ENCODE measurements at regions not wholly inside any gene's neighbourhood (a gene's known extent, or its start where the extent isn't known, plus 50 kb on each side); places are given as distances from the start of the nearest gene placed in this dataset.

- peak in 1 of 5 donors; percentile 30 for DNase-seq
- H3K4me3 ChIP-seq: no peak overlapping the region
- no peak for TF ChIP-seq CTCF (IDR thresholded peaks at IDR 0.05)
- no peak for TF ChIP-seq EP300 (IDR thresholded peaks at IDR 0.05)
- no peak for TF ChIP-seq POLR2A (IDR thresholded peaks at IDR 0.05)
- WGBS, 3 donors: 16 to 32% (median 21%) methylated on average over 4 of the region's 4 CpGs
- H3K27ac ChIP-seq: no peak overlapping the region
- H3K4me1 ChIP-seq (ENCODE audit: insufficient read depth): no peaks in the 10 kb centered on the region
- no peaks in the 10 kb centered on the region for H3K36me3 ChIP-seq
- no peaks in the 10 kb centered on the region for H3K9me3 ChIP-seq
- intact Hi-C loops (cut with DNase I): no loop called here
- H3K27me3 ChIP-seq: no peaks in the 10 kb centered on the region
These were observed 255.9 kb downstream of the TXNL1 start for GRCh38 chr18:56382541-56382940.

DNA sequence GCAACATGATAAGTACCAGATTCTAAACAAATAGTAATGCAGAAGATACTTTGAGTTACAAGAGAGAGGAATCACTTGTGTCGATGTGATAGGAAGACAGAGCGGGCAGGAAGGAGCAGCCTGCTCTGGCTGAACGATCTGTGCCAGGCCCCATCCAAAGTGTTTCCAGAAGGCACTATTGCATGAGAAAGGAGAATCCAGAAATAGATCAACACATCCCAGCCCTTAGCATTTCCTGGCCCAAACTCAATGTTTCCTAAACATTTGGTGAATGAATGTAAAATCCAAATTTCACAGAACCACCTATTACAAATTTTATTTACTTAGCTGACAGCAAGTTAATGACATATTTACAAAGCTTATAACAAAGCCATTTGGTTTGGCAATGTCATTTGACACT lies 257.2 kb downstream of the TXNL1 start:
- intact Hi-C loops (cut with DNase I): no loop called here
- H3K9me3 ChIP-seq: no peaks in the 10 kb centered on the region
- H3K4me1 ChIP-seq (ENCODE audit: insufficient read depth): peaks cover 1% of the 10 kb centered on the region
- WGBS, 3 donors: 84 to 89% (median 86%) methylated on average over 3 of the region's 3 CpGs
- no peaks in the 10 kb centered on the region for H3K27me3 ChIP-seq
- no peak for DNase-seq
- no peak overlapping the region for H3K4me3 ChIP-seq
- H3K27ac ChIP-seq: no peak overlapping the region
- TF ChIP-seq EP300 (IDR thresholded peaks at IDR 0.05) (no peak), POLR2A (IDR thresholded peaks at IDR 0.05) (no peak), CTCF (IDR thresholded peaks at IDR 0.05) (no peak)
- no peaks in the 10 kb centered on the region for H3K36me3 ChIP-seq

DNA sequence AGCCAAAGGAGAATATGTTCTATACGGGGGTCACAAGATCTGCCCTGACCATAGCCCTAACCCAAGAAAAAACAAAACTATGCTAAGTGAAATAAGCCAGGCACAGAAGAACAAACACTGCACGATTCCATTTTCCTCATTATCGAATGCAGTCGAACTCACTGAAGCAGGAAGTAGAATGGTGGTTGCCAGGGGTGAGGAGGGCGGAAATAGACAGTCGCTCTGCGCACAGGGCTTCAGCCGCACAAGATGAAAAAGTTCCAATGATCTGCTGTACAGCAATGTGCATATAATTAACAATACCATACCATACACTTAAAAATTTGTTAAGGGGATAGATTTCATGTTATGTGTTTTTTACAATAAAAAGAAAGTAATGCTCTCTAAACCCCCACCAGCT lies 257.7 kb downstream of the TXNL1 start:
- no peak overlapping the region for H3K4me3 ChIP-seq
- H3K27me3 ChIP-seq: no peaks in the 10 kb centered on the region
- no peak for DNase-seq
- H3K4me1 ChIP-seq (ENCODE audit: insufficient read depth): peaks cover 2% of the 10 kb centered on the region
- intact Hi-C loops (cut with DNase I): no loop called here
- H3K9me3 ChIP-seq: no peaks in the 10 kb centered on the region
- H3K36me3 ChIP-seq: no peaks in the 10 kb centered on the region
- H3K27ac ChIP-seq: no peak overlapping the region
- no peak for TF ChIP-seq CTCF (IDR thresholded peaks at IDR 0.05)
- TF ChIP-seq EP300 (IDR thresholded peaks at IDR 0.05): no peak
- TF ChIP-seq POLR2A (IDR thresholded peaks at IDR 0.05): no peak
- WGBS, 3 donors: 96 to 97% (median 96%) methylated on average over 8 of the region's 8 CpGs

DNA sequence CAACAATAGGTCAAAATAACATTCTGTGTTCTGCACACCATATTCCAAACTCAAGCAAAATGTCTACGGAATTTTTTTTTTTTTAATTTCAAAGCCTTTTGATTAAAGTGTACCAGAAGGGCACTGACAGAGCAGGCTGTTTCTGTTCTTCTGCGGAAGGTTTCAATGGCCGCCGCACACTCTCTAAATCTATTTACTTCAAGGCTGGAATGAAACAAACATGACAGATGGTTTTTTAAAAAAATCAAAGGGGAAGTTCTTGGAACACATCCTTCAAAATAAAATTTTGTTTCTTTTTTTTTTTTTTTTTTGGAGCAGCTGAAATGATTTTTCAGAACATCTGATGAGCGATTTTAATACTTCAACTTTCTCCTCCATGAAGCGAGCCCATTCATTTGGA lies 259.1 kb downstream of the TXNL1 start:
- Histone ChIP-seq H3K27me3 (no peaks in the 10 kb centered on the region), H3K9me3 (no peaks in the 10 kb centered on the region), H3K27ac (peak overlapping the region in 1 of 2 donors; percentile 66), H3K4me3 (peak overlapping the region; percentile 13), H3K36me3 (no peaks in the 10 kb centered on the region), H3K4me1 (ENCODE audit: insufficient read depth) (peaks cover 2% of the 10 kb centered on the region)
- peak in 2 of 5 donors; percentile 26 to 41 for DNase-seq
- TF ChIP-seq CTCF (IDR thresholded peaks at IDR 0.05) (no peak), POLR2A (IDR thresholded peaks at IDR 0.05) (no peak), EP300 (IDR thresholded peaks at IDR 0.05) (no peak)
- intact Hi-C loops (cut with DNase I): no loop called here
- WGBS, 3 donors: 13 to 47% (median 16%) methylated on average over 6 of the region's 6 CpGs

All from ovary (tissue), 7 donors.